ENCODE measurements at regions not wholly inside any gene's neighbourhood (a gene's known extent, or its start where the extent isn't known, plus 50 kb on each side); places are given as distances from the start of the nearest gene placed in this dataset.

DNA sequence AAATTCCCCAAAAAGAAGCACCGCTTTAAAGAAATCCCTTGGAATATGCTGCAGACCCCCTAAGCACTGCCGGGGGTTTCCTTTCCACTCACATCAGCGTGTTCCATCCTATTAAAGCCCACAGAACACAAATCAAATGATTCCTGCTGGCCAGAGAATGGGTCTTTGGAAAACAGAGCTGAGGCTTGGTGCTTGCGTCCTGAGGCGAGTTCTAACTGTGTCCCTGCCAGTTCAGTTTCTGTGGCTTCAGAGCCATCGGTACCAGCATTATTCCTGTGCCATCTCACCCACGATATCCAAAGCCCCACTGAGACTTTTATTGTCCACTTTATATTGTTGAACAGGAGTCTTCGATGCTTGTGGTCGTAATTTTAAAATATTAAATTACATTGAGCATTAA, 142.0 kb upstream of the SYT13 start:
- no peaks in the 10 kb centered on the region for H3K4me1 ChIP-seq (ENCODE audit: control insufficient read depth, insufficient read depth, low read length)
- H3K27me3 ChIP-seq (ENCODE audit: control insufficient read depth, insufficient read depth, low read length): peaks cover 3% of the 10 kb centered on the region
- H3K9me3 ChIP-seq (ENCODE audit: control insufficient read depth, low read length): no peaks in the 10 kb centered on the region

DNA sequence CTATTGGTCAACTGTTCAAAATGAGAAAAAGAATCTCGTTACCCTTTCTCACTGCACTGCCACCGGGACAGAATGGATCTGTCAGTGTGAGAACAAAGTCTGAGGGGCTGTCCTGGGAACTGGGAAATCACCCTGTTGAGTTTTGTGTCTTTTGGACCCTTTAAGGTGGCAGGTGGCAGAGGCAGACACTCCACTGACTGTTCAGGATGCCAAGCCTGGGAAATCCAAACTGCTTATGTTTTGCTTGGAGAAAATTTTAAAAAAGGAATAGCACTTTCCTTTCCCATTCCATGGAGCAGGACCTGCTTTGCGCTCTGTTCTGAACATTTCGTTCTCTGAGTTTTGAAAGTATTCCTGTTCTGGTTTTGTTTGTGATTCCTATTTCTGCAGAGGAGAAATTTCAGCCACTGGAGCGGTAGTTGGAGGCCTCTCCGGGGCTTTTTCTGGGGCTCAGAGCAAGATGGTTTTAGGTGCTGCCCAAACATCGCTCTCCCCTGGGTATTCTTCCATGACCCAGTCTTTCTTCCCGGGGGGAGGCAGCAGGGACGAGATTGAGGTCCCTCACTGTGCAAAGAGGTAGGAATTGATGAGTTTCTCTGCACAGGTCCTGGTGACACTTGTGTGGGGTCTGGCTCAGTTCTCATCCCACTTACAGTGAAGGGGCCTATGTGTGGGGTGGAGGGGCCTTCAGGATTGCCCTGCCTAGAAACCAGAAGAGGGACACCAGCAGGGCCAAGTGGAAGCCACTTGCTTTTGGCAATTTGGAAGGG, 138.5 kb upstream of the SYT13 start:
- no peaks in the 10 kb centered on the region for H3K4me1 ChIP-seq (ENCODE audit: control insufficient read depth, insufficient read depth, low read length)
- no peak overlapping the region for H3K9ac ChIP-seq (ENCODE audit: low read length)
- H3K9me3 ChIP-seq (ENCODE audit: control insufficient read depth, low read length): no peaks in the 10 kb centered on the region
- peaks cover 3% of the 10 kb centered on the region for H3K27me3 ChIP-seq (ENCODE audit: control insufficient read depth, insufficient read depth, low read length)
- no peak overlapping the region for H3K4me3 ChIP-seq (ENCODE audit: low read length)
- H3K36me3 ChIP-seq (ENCODE audit: control insufficient read depth, insufficient read depth, low read length): no peaks in the 10 kb centered on the region

More for the DNA sequence above, 142.0 kb upstream of the SYT13 start:
- Histone ChIP-seq H3K4me3 (ENCODE audit: low read length) (no peak overlapping the region), H3K36me3 (ENCODE audit: control insufficient read depth, insufficient read depth, low read length) (no peaks in the 10 kb centered on the region), H3K9ac (ENCODE audit: low read length) (no peak overlapping the region)

DNA sequence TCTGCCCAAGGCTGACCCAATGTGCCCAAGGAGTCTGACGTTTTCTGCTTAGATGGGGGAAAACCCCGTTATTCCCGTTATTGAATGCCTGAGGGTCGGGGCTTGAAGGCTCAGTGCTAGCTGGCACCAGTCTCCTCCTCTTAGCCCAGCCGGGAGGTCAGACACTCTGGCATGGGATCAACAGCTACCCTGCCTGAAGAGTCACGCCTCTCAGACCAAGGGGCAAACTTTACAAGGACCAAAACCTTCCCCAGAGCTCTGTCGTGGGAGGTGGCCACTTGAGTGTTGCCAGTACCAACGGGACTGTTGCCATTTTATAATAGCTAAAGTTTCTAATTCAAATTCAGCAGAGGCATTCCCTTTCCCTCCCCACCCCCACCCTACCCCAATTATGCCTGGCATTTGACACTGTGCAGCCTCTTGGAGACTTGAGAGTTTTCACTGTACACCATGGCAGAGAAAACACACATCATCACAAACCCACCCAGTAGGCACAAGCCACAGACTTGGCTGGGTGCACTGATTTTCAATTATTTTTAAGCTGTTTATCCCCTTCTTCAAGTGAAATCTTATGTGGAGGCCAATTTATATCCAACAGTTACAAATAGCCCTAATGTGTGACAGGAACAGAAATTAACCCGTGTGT, 137.5 kb upstream of the SYT13 start:
- Histone ChIP-seq H3K4me1 (ENCODE audit: control insufficient read depth, insufficient read depth, low read length) (no peaks in the 10 kb centered on the region), H3K9ac (ENCODE audit: low read length) (no peak overlapping the region), H3K27me3 (ENCODE audit: control insufficient read depth, insufficient read depth, low read length) (peaks cover 3% of the 10 kb centered on the region), H3K4me3 (ENCODE audit: low read length) (no peak overlapping the region), H3K36me3 (ENCODE audit: control insufficient read depth, insufficient read depth, low read length) (no peaks in the 10 kb centered on the region), H3K9me3 (ENCODE audit: control insufficient read depth, low read length) (no peaks in the 10 kb centered on the region)

DNA sequence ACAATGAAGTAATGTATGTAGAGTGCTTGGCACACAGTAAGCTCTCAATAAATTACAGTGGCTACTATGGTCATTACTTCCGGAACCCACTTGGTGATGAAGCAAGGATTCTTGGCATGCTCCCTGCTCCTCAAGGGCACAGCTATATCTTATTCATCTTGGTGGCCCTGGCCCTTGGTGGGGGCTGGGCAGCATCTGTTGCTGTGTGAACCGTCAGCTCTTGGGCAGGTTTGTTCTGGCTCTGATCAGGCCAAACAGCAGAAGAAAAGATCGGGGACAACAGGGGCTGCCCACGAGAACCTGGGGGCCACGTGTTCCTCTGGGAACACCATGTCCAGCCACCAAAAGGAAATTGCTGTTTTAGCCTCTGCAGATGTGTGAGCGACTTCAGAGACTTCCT, 136.9 kb upstream of the SYT13 start:
- H3K4me3 ChIP-seq (ENCODE audit: low read length): no peak overlapping the region
- H3K36me3 ChIP-seq (ENCODE audit: control insufficient read depth, insufficient read depth, low read length): no peaks in the 10 kb centered on the region
- H3K4me1 ChIP-seq (ENCODE audit: control insufficient read depth, insufficient read depth, low read length): no peaks in the 10 kb centered on the region
- H3K9me3 ChIP-seq (ENCODE audit: control insufficient read depth, low read length): no peaks in the 10 kb centered on the region
- peaks cover 3% of the 10 kb centered on the region for H3K27me3 ChIP-seq (ENCODE audit: control insufficient read depth, insufficient read depth, low read length)
- no peak overlapping the region for H3K9ac ChIP-seq (ENCODE audit: low read length)

DNA sequence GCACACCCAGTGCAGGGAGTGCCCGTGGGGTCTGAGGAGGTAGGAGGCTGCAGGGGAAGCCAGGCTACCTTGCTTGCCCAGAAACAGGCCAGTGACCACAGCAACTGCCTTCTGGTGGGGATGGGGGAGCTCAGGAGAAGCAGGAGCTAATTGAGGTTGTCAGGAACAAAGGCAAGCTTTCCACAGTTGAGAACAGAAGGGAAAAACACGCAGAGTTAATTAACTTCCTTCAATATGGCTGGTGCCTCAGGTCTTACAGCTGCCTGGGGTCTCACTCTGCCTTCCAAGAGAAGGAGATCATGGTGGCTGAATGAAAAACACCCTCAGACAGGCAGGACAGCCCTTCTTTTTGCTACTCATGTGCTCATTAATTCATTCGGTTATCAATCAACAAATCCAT, 127.9 kb upstream of the SYT13 start:
- no peaks in the 10 kb centered on the region for H3K36me3 ChIP-seq (ENCODE audit: control insufficient read depth, insufficient read depth, low read length)
- H3K4me1 ChIP-seq (ENCODE audit: control insufficient read depth, insufficient read depth, low read length): no peaks in the 10 kb centered on the region
- H3K9me3 ChIP-seq (ENCODE audit: control insufficient read depth, low read length): no peaks in the 10 kb centered on the region
- peaks cover 20% of the 10 kb centered on the region for H3K27me3 ChIP-seq (ENCODE audit: control insufficient read depth, insufficient read depth, low read length)
- H3K9ac ChIP-seq (ENCODE audit: low read length): no peak overlapping the region
- H3K4me3 ChIP-seq (ENCODE audit: low read length): no peak overlapping the region

DNA sequence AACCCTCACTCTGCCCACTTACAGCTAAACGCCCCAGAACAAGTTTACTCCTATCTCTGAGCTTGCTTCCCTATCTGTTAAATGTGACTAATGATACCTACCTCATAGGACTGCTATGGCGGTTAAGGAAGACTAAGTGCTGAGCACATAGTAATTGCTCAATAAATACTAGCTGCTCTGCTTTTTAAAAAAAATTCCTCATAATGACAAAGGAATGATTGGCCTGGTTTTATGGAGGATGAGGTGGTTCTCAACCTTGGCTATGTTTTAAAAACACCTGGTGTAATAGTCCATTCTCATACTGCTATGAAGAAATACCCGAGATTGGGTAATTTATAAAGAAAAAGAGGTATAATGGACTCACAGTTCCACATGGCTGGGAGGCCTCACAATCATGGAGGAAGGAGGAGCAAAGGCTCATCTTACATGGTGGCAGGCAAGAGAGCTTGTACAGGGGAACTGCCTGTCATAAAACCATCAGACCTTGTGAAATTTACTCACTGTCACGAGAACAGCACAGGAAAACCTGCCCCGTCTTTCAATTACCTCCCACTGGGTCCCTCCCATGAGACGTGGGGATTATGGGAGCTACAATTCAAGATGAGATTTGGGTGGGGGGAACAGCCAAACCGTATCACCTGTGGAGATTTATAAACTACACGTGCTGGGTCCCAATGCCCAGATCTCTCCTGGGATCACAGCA, 127.2 kb upstream of the SYT13 start:
- peaks cover 20% of the 10 kb centered on the region for H3K27me3 ChIP-seq (ENCODE audit: control insufficient read depth, insufficient read depth, low read length)
- H3K4me3 ChIP-seq (ENCODE audit: low read length): no peak overlapping the region
- no peaks in the 10 kb centered on the region for H3K9me3 ChIP-seq (ENCODE audit: control insufficient read depth, low read length)
- no peak overlapping the region for H3K9ac ChIP-seq (ENCODE audit: low read length)
- no peaks in the 10 kb centered on the region for H3K4me1 ChIP-seq (ENCODE audit: control insufficient read depth, insufficient read depth, low read length)
- H3K36me3 ChIP-seq (ENCODE audit: control insufficient read depth, insufficient read depth, low read length): no peaks in the 10 kb centered on the region

DNA sequence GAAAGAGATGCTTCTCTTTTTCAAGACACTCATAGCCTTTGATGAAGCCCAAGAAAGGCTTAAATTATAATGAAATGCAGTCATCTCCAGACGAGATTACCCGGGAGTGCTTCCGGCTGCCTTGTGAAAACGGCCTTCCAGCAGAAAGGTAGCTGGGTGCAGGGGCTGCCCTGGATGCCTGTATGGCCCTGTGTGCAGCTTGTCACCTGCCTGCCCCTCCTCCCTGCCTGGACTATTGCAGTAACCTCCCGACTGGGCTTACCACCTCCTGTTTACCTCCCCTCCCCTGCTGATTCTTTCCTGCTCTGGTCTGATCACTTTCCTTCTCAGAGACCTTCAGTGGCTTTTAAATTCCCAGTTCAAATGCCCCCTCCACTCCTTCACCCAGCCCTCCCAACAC, 126.4 kb upstream of the SYT13 start:
- no peaks in the 10 kb centered on the region for H3K4me1 ChIP-seq (ENCODE audit: control insufficient read depth, insufficient read depth, low read length)
- H3K4me3 ChIP-seq (ENCODE audit: low read length): no peak overlapping the region
- H3K9me3 ChIP-seq (ENCODE audit: control insufficient read depth, low read length): no peaks in the 10 kb centered on the region
- no peaks in the 10 kb centered on the region for H3K36me3 ChIP-seq (ENCODE audit: control insufficient read depth, insufficient read depth, low read length)
- no peak overlapping the region for H3K9ac ChIP-seq (ENCODE audit: low read length)
- peaks cover 22% of the 10 kb centered on the region for H3K27me3 ChIP-seq (ENCODE audit: control insufficient read depth, insufficient read depth, low read length)

DNA sequence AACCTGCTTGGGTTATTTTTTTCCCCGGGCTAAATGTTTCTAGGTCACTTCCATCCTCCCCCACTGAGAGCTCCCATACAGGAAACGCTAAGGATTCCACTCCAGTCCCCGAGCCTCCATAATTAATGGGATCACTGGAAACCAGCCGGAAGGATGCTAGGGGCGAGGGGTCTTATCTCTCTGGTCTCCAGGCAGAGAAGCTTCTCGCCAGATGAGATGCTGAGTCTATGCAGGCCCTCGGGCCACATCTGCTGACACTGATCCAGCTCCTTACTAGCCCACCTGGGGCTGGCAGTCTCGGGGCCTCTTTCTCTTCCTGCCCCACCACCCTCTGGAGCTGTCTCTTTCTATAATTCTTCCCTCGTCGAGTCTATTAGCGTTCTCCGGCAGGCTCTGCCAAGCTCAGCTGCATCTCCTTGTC, 125.9 kb upstream of the SYT13 start:
- Histone ChIP-seq H3K4me3 (ENCODE audit: low read length) (no peak overlapping the region), H3K9me3 (ENCODE audit: control insufficient read depth, low read length) (no peaks in the 10 kb centered on the region), H3K27me3 (ENCODE audit: control insufficient read depth, insufficient read depth, low read length) (peaks cover 27% of the 10 kb centered on the region), H3K9ac (ENCODE audit: low read length) (no peak overlapping the region), H3K4me1 (ENCODE audit: control insufficient read depth, insufficient read depth, low read length) (no peaks in the 10 kb centered on the region), H3K36me3 (ENCODE audit: control insufficient read depth, insufficient read depth, low read length) (no peaks in the 10 kb centered on the region)

DNA sequence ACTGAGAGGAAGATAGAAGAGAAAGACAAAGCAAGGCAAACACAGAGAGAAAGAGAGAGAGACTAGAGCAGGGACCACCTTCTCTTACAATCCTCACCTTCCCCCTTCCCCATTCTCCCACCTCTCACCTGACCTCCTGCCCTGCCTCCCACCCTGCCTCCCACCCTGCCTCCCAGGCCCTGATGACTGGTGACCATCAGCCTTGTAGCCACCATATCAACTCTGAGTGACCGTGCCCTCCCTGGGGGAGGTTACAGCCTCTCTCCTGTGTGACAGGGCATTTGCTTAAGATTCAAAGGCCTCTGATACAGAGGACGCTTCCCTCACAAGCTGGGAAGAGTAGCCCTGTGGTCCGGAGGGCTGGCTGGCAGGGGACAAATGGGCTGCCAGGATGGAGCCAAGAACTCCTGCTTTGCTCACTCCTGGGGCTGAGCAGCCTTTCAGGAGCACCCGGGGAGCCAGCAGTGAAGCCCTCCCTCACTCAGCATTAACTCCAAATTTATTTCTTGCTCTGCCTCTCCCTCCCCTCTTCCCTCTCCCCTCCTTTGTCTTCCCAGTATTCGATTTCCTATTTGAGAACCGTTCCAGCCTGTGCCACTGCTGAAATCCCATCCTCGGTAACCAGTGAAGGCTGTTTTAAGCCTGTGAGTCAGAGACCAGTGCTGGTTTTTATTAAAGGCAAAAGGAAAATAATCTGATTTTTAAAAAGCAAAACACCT, 125.2 kb upstream of the SYT13 start:
- Histone ChIP-seq H3K27me3 (ENCODE audit: control insufficient read depth, insufficient read depth, low read length) (peaks cover 27% of the 10 kb centered on the region), H3K36me3 (ENCODE audit: control insufficient read depth, insufficient read depth, low read length) (no peaks in the 10 kb centered on the region), H3K9me3 (ENCODE audit: control insufficient read depth, low read length) (no peaks in the 10 kb centered on the region), H3K4me3 (ENCODE audit: low read length) (no peak overlapping the region), H3K9ac (ENCODE audit: low read length) (no peak overlapping the region), H3K4me1 (ENCODE audit: control insufficient read depth, insufficient read depth, low read length) (no peaks in the 10 kb centered on the region)

DNA sequence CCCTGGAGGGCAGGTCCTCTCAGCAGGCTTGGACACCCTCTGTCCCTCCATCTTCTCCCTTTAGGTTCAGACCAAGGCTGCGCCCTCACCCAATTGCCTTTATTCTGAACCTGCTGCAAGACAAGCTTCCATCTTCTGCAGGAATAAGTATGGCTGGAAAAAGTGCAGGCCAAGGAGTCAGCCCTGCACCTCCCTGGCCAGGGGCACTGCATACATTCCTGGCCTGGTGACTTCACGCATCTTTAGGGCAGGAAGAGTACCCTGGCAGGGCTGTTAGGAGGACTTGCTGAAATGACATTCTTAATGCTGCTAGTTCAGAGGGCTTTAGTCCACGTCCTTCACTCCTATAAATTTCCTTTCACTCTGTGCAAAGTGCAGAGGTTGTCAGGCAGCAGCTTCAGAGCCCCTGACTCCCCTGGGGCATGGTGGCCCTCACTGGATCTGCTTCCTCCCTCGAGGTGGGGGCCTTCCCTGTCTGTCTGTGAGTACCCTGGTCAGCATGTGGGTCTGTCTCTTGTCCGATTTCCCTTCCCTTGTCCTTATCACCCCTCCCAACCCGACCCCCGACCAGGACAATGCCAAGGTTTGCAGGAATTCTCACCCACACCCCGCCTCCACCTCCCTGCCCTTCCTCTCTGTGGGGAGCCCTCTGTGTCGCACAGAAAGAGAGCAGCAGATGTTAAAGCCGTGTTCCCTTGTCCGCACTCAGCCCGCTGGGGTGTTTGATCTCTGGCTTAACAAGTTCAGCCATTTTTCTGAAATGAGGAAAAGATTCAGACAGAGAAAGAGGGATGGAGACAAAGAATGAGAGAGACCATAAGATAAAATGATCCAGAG, 124.5 kb upstream of the SYT13 start:
- Histone ChIP-seq H3K9me3 (ENCODE audit: control insufficient read depth, low read length) (no peaks in the 10 kb centered on the region), H3K9ac (ENCODE audit: low read length) (no peak overlapping the region), H3K4me3 (ENCODE audit: low read length) (no peak overlapping the region), H3K4me1 (ENCODE audit: control insufficient read depth, insufficient read depth, low read length) (no peaks in the 10 kb centered on the region), H3K27me3 (ENCODE audit: control insufficient read depth, insufficient read depth, low read length) (peaks cover 27% of the 10 kb centered on the region), H3K36me3 (ENCODE audit: control insufficient read depth, insufficient read depth, low read length) (no peaks in the 10 kb centered on the region)

DNA sequence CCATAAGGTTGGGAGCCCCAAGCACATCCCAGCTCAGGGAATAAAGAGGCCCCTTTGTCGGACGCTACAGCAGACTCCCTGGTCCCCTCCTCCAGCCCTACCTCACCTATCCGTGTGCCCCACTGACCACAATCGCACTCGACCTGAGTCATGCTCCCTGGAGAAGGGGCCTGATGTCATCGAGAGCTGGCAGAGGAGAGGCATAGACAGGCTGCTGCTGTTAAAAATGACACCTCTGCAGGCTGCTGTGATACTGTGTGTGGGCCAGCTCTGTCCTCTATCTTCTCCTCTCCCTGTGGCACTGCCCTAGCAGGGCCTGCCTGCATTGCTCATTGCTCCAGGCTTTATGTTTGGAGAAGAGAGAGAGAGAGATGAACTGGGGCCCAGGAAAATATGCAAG, 123.4 kb upstream of the SYT13 start:
- no peaks in the 10 kb centered on the region for H3K9me3 ChIP-seq (ENCODE audit: control insufficient read depth, low read length)
- no peak overlapping the region for H3K9ac ChIP-seq (ENCODE audit: low read length)
- H3K36me3 ChIP-seq (ENCODE audit: control insufficient read depth, insufficient read depth, low read length): no peaks in the 10 kb centered on the region
- H3K4me1 ChIP-seq (ENCODE audit: control insufficient read depth, insufficient read depth, low read length): no peaks in the 10 kb centered on the region
- H3K4me3 ChIP-seq (ENCODE audit: low read length): no peak overlapping the region
- peaks cover 27% of the 10 kb centered on the region for H3K27me3 ChIP-seq (ENCODE audit: control insufficient read depth, insufficient read depth, low read length)

All from mucosa of stomach (tissue), 1 donor.